Thoracic aorta (tissue), 2 donors: ENCODE measurements at regions not wholly inside any gene's neighbourhood (a gene's known extent, or its start where the extent isn't known, plus 50 kb on each side); places are given as distances from the start of the nearest gene placed in this dataset.

Source experiments
- ATAC-seq: fragments of 150-250 bp; one replicate; pipeline ENCODE4 v1.8.0; 2017; ENCODE audit warnings: low read depth; ENCODE audit not compliant: insufficient number of reproducible peaks, low FRiP score
- DNase-seq: peaks from one replicate; pipeline ENCODE4 v3.0.0-alpha.2; 2020; ENCODE audit warnings: low spot score
- H3K27ac ChIP-seq, 2 donors: fragments of 200-600 bp; sonication (generic); 1 replicate in 1 of 2; 2 replicates in 1 of 2; pipeline ENCODE4 v1.5.1; 2016; ENCODE audit warnings: mild to moderate bottlenecking in 2 of 2, moderate library complexity in 2 of 2
- H3K27me3 ChIP-seq: fragments of 200-600 bp; sonication (generic); replicated peaks from 2 replicates; pipeline ENCODE4 v1.6.0; 2016; ENCODE audit warnings: mild to moderate bottlenecking; ENCODE audit not compliant: insufficient read depth
- H3K36me3 ChIP-seq: fragments of 200-600 bp; sonication (generic); one replicate; pipeline ENCODE4 v1.5.1; 2016
- H3K4me1 ChIP-seq, 2 donors: fragments of 200-600 bp; sonication (generic); 1 replicate in 1 of 2; 2 replicates in 1 of 2; pipeline versions ENCODE4 v1.5.1 to v1.6.0; 2016; ENCODE audit warnings: low read depth in 2 of 2, mild to moderate bottlenecking in 1 of 2; ENCODE audit not compliant: control insufficient read depth in 1 of 2
- H3K4me3 ChIP-seq: fragments of 200-600 bp; sonication (generic); 2 replicates; pipeline ENCODE4 v1.5.1; 2016; ENCODE audit warnings: mild to moderate bottlenecking
- H3K9me3 ChIP-seq: fragments of 200-600 bp; sonication (generic); 2 replicates; pipeline ENCODE4 v1.5.1; 2016
- TF ChIP-seq, protein P1 (sequence below): fragments of 200-600 bp; sonication (generic); IDR thresholded peaks from one replicate; pipeline ENCODE4 v1.5.1; 2019; ENCODE audit warnings: antibody characterized with exemption

DNA sequence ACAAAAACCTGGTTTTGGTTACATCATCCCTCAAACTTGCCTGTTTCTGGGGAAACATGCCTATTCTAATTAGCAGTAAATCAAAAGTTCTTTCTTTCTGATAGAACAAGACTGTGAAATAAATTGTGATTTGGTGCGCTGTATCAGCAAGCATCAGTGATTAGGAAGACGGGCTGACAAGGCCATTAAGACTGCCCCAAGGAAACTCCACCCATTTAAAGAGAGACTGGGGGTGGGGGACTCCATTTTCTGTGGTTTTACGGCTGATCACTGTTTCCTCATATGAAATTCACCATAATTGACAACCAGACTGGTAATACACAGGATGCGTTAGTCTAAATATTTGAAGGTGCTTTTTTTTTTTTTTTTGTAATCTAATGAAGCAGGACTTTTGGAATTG lies 68.7 kb downstream of the MBL2 start:
- H3K9me3 ChIP-seq, result no peaks in the 10 kb centered on the region
- TF ChIP-seq, protein P1, sequence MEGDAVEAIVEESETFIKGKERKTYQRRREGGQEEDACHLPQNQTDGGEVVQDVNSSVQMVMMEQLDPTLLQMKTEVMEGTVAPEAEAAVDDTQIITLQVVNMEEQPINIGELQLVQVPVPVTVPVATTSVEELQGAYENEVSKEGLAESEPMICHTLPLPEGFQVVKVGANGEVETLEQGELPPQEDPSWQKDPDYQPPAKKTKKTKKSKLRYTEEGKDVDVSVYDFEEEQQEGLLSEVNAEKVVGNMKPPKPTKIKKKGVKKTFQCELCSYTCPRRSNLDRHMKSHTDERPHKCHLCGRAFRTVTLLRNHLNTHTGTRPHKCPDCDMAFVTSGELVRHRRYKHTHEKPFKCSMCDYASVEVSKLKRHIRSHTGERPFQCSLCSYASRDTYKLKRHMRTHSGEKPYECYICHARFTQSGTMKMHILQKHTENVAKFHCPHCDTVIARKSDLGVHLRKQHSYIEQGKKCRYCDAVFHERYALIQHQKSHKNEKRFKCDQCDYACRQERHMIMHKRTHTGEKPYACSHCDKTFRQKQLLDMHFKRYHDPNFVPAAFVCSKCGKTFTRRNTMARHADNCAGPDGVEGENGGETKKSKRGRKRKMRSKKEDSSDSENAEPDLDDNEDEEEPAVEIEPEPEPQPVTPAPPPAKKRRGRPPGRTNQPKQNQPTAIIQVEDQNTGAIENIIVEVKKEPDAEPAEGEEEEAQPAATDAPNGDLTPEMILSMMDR, result no peak
- H3K4me1 ChIP-seq, result no peaks in the 10 kb centered on the region
- DNase-seq (no peak), ATAC-seq (no peak)
- no peak overlapping the region for H3K27ac ChIP-seq
- H3K4me3 ChIP-seq, result no peak overlapping the region
- no peaks in the 10 kb centered on the region for H3K27me3 ChIP-seq
- no peaks in the 10 kb centered on the region for H3K36me3 ChIP-seq

DNA sequence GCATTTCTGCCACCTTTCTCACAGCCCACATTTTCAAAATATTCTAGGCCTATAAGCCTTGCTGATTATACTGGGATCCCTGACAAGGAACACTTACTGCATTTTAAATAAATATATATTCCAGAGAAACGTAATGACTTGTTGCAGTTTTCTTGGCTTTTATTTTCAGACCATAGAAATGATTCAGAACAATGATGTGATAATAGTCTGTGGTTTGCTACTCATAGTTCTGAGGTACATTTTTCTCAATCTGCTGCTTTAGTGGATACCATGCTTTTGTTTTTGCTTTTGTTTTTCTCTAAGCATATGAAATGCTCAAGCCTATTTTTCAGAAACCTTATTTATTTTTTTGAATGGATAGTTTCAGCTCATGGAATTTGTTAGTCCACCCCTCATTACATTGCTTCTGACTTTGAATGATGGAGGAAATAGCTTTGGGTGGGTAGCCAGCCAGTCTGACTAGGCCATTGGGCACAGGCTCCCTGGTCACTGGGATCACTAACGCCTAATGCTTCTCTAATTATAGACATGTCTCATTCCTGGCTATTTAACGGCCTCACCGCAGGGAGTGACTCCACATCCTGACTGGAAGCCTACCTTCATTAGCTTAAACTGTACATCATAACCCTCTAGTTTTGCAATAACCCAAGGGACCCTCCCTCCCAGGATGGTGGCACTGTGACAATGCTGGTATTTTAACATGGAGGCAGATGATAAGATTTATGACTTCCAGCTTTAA lies 66.1 kb downstream of the MBL2 start:
- DNase-seq (no peak), ATAC-seq (no peak)
- TF ChIP-seq, protein P1, result no peak

More for the DNA sequence above, 66.1 kb downstream of the MBL2 start:
- Histone ChIP-seq H3K4me3 (no peak overlapping the region), H3K9me3 (no peaks in the 10 kb centered on the region), H3K4me1 (no peaks in the 10 kb centered on the region), H3K27ac (no peak overlapping the region), H3K27me3 (no peaks in the 10 kb centered on the region), H3K36me3 (no peaks in the 10 kb centered on the region)
